HTR-8/SVneo (cell line): ENCODE measurements at regions not wholly inside any gene's neighbourhood (a gene's known extent, or its start where the extent isn't known, plus 50 kb on each side); places are given as distances from the start of the nearest gene placed in this dataset.

Experiments used
- DNase-seq: peaks from one replicate; pipeline ENCODE4 v3.0.0; 2011; ENCODE audit warnings: low spot score, mixed read lengths; ENCODE audit not compliant: insufficient read length
- FAIRE-seq: peaks from 2 replicates; lab custom pipeline; 2011; peaks lifted over from hg19 to GRCh38; lab: Jason Lieb, UNC

GRCh38 chr14:65184032-65184764, 81.9 kb upstream of the MAX start:
- DNase-seq (no peak), FAIRE-seq (no peak)

GRCh38 chr14:65185829-65186228, 83.5 kb upstream of the MAX start:
- peak; percentile 49 for FAIRE-seq

GRCh38 chr14:65186951-65187350, 84.6 kb upstream of the MAX start:
- FAIRE-seq: no peak

More at GRCh38 chr14:65185829-65186228, 83.5 kb upstream of the MAX start:
- no peak for DNase-seq

GRCh38 chr14:65187421-65188049, 85.2 kb upstream of the MAX start:
- DNase-seq: no peak
- FAIRE-seq: no peak

More at GRCh38 chr14:65186951-65187350, 84.6 kb upstream of the MAX start:
- no peak for DNase-seq

- DNase-seq (no peak), FAIRE-seq (peak; percentile 87)
Measured at GRCh38 chr14:65190312-65190711, 88.0 kb upstream of the MAX start.

- no peak for DNase-seq
- FAIRE-seq: peak; percentile 13
Measured at GRCh38 chr14:65191716-65192115, 89.4 kb upstream of the MAX start.

- DNase-seq: no peak
- FAIRE-seq: peak; percentile 69
Measured at GRCh38 chr14:65192686-65193085, 90.4 kb upstream of the MAX start.

GRCh38 chr14:65193916-65194590, 91.7 kb upstream of the MAX start:
- FAIRE-seq: peak; percentile 78
- no peak for DNase-seq

- DNase-seq (no peak), FAIRE-seq (peak; percentile 13)
Measured at GRCh38 chr14:65195042-65195719, 92.9 kb upstream of the MAX start.

GRCh38 chr14:65198346-65198745, 96.0 kb upstream of the MAX start:
- no peak for DNase-seq
- FAIRE-seq: peak; percentile 76

- DNase-seq (no peak), FAIRE-seq (no peak)
Measured at GRCh38 chr14:65200454-65200853, 98.1 kb upstream of the MAX start.

- DNase-seq (no peak), FAIRE-seq (peak; percentile 68)
Measured at GRCh38 chr14:65203574-65203973, 101.3 kb upstream of the MAX start.

GRCh38 chr14:65204056-65204455, 101.7 kb upstream of the MAX start:
- no peak for DNase-seq
- FAIRE-seq: peak; percentile 65

GRCh38 chr14:65206078-65206447, 103.7 kb upstream of the MAX start:
- FAIRE-seq (no peak), DNase-seq (no peak)

GRCh38 chr14:65206448-65207096, 104.3 kb upstream of the MAX start:
- DNase-seq (no peak), FAIRE-seq (no peak)

GRCh38 chr14:65208548-65208947, 106.2 kb upstream of the MAX start:
- DNase-seq (no peak), FAIRE-seq (no peak)

- no peak for DNase-seq
- FAIRE-seq: peak; percentile 87
Measured at GRCh38 chr14:65210118-65210821, 108.0 kb upstream of the MAX start.

GRCh38 chr14:65210822-65211182, 108.5 kb upstream of the MAX start:
- FAIRE-seq (peak; percentile 33), DNase-seq (no peak)

GRCh38 chr14:65211341-65211987, 109.1 kb upstream of the MAX start:
- peak; percentile 95 for FAIRE-seq
- DNase-seq: peak; percentile 73
